Chondrocyte (in vitro differentiated cells): ENCODE measurements at regions not wholly inside any gene's neighbourhood (a gene's known extent, or its start where the extent isn't known, plus 50 kb on each side); places are given as distances from the start of the nearest gene placed in this dataset.

Source experiments
- DNase-seq: peaks from one replicate; pipeline ENCODE4 v3.0.0; 2021; ENCODE audit warnings: mixed read lengths, low spot score
- H3K27ac Mint-ChIP-seq: one replicate; pipeline ENCODE4 v1.8.0; 2021; ENCODE audit warnings: mild to moderate bottlenecking, moderate library complexity, mixed read lengths; ENCODE audit not compliant: unreplicated experiment
- H3K27me3 Mint-ChIP-seq: 2 replicates; pipeline ENCODE4 v1.8.0; 2021; ENCODE audit warnings: low read depth, mixed read lengths
- H3K36me3 Mint-ChIP-seq: 2 replicates; pipeline ENCODE4 v1.8.0; 2021; ENCODE audit warnings: low read depth, mixed read lengths
- H3K4me1 Mint-ChIP-seq: 2 replicates; pipeline ENCODE4 v1.8.0; 2021; ENCODE audit warnings: low read depth, mild to moderate bottlenecking, mixed read lengths
- H3K4me3 Mint-ChIP-seq: one replicate; pipeline ENCODE4 v1.8.0; 2021; ENCODE audit warnings: mild to moderate bottlenecking, moderate library complexity, mixed read lengths; ENCODE audit not compliant: unreplicated experiment
- H3K9me3 Mint-ChIP-seq: 2 replicates; pipeline ENCODE4 v1.8.0; 2021; ENCODE audit warnings: low read depth, mixed read lengths
- TF ChIP-seq, protein P1 (sequence below): fragments of 200-600 bp; sonication (generic); IDR thresholded peaks from 2 replicates; pipeline ENCODE4 v1.5.0; 2021; ENCODE audit warnings: antibody characterized with exemption, mild to moderate bottlenecking, moderate library complexity

DNA sequence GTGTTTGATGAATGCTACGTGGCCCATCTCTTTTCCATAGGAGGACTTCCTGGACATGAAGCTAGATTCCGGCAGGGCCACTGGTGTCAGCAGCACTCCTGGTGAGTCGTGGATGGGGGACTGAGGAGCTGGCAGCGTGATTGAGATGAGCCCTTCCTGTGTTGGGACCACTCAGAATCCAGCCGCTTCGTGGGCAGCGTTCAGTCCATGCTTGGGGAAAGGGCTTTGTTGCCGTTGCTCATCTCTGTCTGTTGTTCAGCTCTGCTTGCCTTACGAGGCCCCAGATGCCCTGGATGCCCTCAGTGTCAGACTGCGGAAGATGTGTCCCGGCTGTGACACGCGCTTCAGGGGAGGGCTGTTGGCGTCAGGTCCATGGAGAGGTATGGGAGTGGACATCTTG, 127.1 kb upstream of the RTL1 start:
- H3K27ac Mint-ChIP-seq, result no peak overlapping the region
- H3K36me3 Mint-ChIP-seq, result no peaks in the 10 kb centered on the region
- H3K27me3 Mint-ChIP-seq, result no peaks in the 10 kb centered on the region
- no peaks in the 10 kb centered on the region for H3K9me3 Mint-ChIP-seq
- no peaks in the 10 kb centered on the region for H3K4me1 Mint-ChIP-seq
- H3K4me3 Mint-ChIP-seq, result no peak overlapping the region
- TF ChIP-seq, protein P1, sequence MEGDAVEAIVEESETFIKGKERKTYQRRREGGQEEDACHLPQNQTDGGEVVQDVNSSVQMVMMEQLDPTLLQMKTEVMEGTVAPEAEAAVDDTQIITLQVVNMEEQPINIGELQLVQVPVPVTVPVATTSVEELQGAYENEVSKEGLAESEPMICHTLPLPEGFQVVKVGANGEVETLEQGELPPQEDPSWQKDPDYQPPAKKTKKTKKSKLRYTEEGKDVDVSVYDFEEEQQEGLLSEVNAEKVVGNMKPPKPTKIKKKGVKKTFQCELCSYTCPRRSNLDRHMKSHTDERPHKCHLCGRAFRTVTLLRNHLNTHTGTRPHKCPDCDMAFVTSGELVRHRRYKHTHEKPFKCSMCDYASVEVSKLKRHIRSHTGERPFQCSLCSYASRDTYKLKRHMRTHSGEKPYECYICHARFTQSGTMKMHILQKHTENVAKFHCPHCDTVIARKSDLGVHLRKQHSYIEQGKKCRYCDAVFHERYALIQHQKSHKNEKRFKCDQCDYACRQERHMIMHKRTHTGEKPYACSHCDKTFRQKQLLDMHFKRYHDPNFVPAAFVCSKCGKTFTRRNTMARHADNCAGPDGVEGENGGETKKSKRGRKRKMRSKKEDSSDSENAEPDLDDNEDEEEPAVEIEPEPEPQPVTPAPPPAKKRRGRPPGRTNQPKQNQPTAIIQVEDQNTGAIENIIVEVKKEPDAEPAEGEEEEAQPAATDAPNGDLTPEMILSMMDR, result no peak
- DNase-seq, result peak; percentile 56

DNA sequence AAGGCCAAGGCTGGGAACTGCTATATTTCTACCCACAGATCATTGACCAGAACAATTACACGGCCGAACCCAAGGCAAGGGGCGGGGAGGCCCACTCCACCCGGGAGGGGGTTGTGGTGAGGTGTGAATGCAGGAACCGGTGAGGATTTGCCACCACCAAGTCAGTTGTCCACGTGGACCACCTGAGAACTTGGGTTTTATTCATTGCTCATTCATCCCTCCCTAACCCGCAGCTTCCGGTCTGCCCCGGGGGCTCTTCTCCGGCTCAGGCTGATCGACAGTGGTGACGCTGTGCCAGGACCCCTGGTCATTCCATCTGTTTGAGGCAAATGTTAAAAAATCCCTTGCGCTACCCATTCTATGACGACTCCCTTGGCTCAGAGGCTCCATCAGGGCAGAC, 127.7 kb upstream of the RTL1 start:
- no peak overlapping the region for H3K4me3 Mint-ChIP-seq
- no peaks in the 10 kb centered on the region for H3K36me3 Mint-ChIP-seq
- TF ChIP-seq, protein P1, result no peak
- H3K27me3 Mint-ChIP-seq, result no peaks in the 10 kb centered on the region
- DNase-seq, result peak; percentile 30
- no peaks in the 10 kb centered on the region for H3K9me3 Mint-ChIP-seq
- no peaks in the 10 kb centered on the region for H3K4me1 Mint-ChIP-seq
- no peak overlapping the region for H3K27ac Mint-ChIP-seq

DNA sequence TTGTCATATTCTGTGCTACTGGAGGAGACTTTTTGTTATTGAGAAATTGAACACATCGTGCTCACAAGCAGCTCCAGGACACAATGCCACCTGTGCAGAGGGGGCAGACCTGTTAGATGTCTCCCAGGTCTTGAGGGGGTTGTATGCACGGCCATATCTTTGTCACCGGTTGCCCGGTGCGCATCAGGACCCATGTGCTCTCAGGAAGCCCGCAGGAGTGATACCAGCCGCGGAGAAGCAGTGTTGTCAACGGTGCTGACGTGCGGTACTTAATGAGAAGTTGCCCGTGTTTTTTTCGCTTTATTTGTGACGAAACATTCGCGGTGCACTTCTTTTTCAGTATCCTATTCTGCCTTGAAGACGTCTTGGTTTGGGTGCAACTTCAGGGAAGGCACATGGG, 128.2 kb upstream of the RTL1 start:
- TF ChIP-seq, protein P1, result no peak
- Mint-ChIP-seq H3K4me3 (no peak overlapping the region), H3K4me1 (no peaks in the 10 kb centered on the region), H3K36me3 (no peaks in the 10 kb centered on the region), H3K9me3 (no peaks in the 10 kb centered on the region), H3K27ac (no peak overlapping the region), H3K27me3 (no peaks in the 10 kb centered on the region)
- DNase-seq, result peak; percentile 56

DNA sequence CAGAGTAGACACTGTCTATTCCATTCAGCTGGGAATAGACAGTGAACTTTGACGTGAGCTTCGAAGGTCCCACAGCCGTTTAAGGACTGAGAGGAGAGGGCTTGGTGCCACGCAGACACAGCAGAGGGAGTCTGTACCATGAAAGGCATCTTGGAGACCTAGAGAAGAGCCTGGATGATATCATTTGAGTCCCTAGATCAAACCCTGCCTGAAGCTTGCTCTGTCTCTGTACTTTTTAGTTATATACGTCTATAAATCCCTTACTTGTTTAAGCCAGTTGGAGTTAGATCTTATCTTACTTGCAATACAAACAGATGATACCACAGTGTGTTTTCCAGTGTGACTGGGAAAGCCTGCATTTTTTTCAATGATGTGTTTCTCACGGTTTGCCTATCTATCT, 128.9 kb upstream of the RTL1 start:
- TF ChIP-seq, protein P1, result no peak
- no peaks in the 10 kb centered on the region for H3K27me3 Mint-ChIP-seq
- H3K4me3 Mint-ChIP-seq, result no peak overlapping the region
- DNase-seq, result no peak
- peaks cover under 1% of the 10 kb centered on the region for H3K4me1 Mint-ChIP-seq
- no peak overlapping the region for H3K27ac Mint-ChIP-seq
- H3K36me3 Mint-ChIP-seq, result no peaks in the 10 kb centered on the region
- no peaks in the 10 kb centered on the region for H3K9me3 Mint-ChIP-seq

DNA sequence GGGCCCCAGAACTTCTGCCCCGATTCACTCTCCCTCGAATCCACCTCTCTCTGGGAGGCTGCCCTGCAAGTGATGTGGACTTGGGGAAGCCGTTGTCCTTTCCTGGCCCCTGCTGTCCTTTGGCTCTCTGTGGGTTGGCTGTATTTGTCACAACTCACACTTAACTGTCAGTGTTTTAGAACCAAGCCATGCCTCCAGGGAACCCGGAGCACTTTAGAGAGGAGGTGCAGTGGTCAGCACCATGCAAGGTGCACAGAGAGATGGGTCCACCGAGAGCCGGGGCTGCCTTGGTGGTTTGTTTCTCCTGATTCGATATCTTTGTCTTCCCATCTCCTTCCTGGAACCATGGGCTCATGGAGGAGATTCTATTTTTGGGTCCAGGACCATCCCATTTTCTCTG, 129.5 kb upstream of the RTL1 start:
- Mint-ChIP-seq H3K4me1 (peaks cover 3% of the 10 kb centered on the region), H3K27me3 (no peaks in the 10 kb centered on the region), H3K9me3 (no peaks in the 10 kb centered on the region), H3K36me3 (no peaks in the 10 kb centered on the region), H3K4me3 (no peak overlapping the region), H3K27ac (no peak overlapping the region)
- peak; percentile 48 for DNase-seq
- TF ChIP-seq, protein P1, result no peak
